ENCODE measurements at regions not wholly inside any gene's neighbourhood (a gene's known extent, or its start where the extent isn't known, plus 50 kb on each side); places are given as distances from the start of the nearest gene placed in this dataset.
"Not testable (repeated sequence)": the region's sequence is repeated elsewhere in the genome, so short reads cannot be mapped to it uniquely, and the experiment has no call there.

GRCh38 chr5:82720213-82721086 lies 356.7 kb downstream of the TMEM167A start:
- Histone ChIP-seq H3K36me3 (no peaks in the 10 kb centered on the region), H3K9me3 (no peaks in the 10 kb centered on the region), H3K27me3 (no peaks in the 10 kb centered on the region), H3K4me1 (peaks cover 0 to 7% (median 2%) of the 10 kb centered on the region in 4 donors), H3K27ac (no peak overlapping the region), H3K4me3 (no peak overlapping the region)
- no peak for DNase-seq
- TF ChIP-seq CTCF (IDR thresholded peaks at IDR 0.05) (no peak), POLR2A (IDR thresholded peaks at IDR 0.05) (no peak), POLR2AphosphoS5 (IDR thresholded peaks at IDR 0.05) (no peak), EP300 (IDR thresholded peaks at IDR 0.05) (no peak)
- no peak for ATAC-seq (ENCODE audit: low FRiP score in 2 of 2)
- 40 to 61% methylated on average over 6 of the region's 6 CpGs for WGBS, 2 donors

DNA sequence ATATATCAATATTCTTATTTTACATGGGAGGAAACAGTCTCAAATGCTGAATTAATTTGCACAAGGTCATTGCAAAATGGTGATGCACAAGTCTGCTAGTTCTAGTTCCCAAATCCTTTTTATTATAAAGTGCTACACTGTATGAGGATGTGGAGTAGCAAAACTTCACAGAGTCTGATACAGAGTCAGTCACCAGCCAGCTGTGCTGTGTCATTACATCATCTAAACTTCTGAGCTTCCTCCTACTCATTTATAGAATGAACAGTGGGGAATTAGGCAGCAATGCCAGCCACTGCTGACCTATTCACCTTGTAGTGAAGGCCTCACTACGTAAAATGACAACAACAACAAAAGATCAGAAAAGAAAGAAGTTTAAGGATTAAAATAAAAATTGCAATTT lies 357.8 kb downstream of the TMEM167A start:
- no peak for DNase-seq
- no peak overlapping the region for H3K4me3 ChIP-seq
- no peaks in the 10 kb centered on the region for H3K27me3 ChIP-seq
- H3K36me3 ChIP-seq = no peaks in the 10 kb centered on the region
- peak in 1 of 2 donors; percentile 81 for ATAC-seq (ENCODE audit: low FRiP score in 2 of 2)
- H3K4me1 ChIP-seq = peaks cover 0 to 7% (median 2%) of the 10 kb centered on the region in 4 donors
- TF ChIP-seq POLR2AphosphoS5 (IDR thresholded peaks at IDR 0.05) (no peak), CTCF (IDR thresholded peaks at IDR 0.05) (no peak), POLR2A (IDR thresholded peaks at IDR 0.05) (no peak), EP300 (IDR thresholded peaks at IDR 0.05) (no peak)
- no peak overlapping the region for H3K27ac ChIP-seq
- 60 to 72% methylated on average over 1 of the region's 1 CpG for WGBS, 2 donors
- H3K9me3 ChIP-seq = no peaks in the 10 kb centered on the region

- Histone ChIP-seq H3K9me3 (no peaks in the 10 kb centered on the region), H3K36me3 (no peaks in the 10 kb centered on the region), H3K27ac (no peak overlapping the region), H3K4me3 (no peak overlapping the region), H3K27me3 (no peaks in the 10 kb centered on the region), H3K4me1 (peaks cover 0 to 7% (median 2%) of the 10 kb centered on the region in 4 donors)
- TF ChIP-seq EP300 (IDR thresholded peaks at IDR 0.05) = no peak
- TF ChIP-seq CTCF (IDR thresholded peaks at IDR 0.05) = no peak
- TF ChIP-seq POLR2AphosphoS5 (IDR thresholded peaks at IDR 0.05) = no peak
- no peak for TF ChIP-seq POLR2A (IDR thresholded peaks at IDR 0.05)
- WGBS, 2 donors = 88 to 89% methylated on average over 2 of the region's 2 CpGs
- ATAC-seq (ENCODE audit: low FRiP score in 2 of 2) = no peak
- DNase-seq = no peak
Measured at GRCh38 chr5:82717738-82718137, 359.5 kb downstream of the TMEM167A start.

GRCh38 chr5:82714732-82715131 lies 362.5 kb downstream of the TMEM167A start:
- H3K9me3 ChIP-seq; H3K36me3 ChIP-seq; ATAC-seq (ENCODE audit: low FRiP score in 2 of 2); H3K4me3 ChIP-seq; H3K4me1 ChIP-seq; H3K27me3 ChIP-seq; H3K27ac ChIP-seq: not testable (repeated sequence)
- WGBS, 2 donors = 96% methylated on average over 19 of the region's 21 CpGs; no CpG with 5 or more reads in 1 of the 2 donors
- peak in 1 of 2 donors; percentile 64 for DNase-seq

- no peak overlapping the region for H3K27ac ChIP-seq
- H3K4me3 ChIP-seq = no peak overlapping the region
- no peaks in the 10 kb centered on the region for H3K27me3 ChIP-seq
- DNase-seq (no peak), ATAC-seq (ENCODE audit: low FRiP score in 2 of 2) (no peak)
- H3K4me1 ChIP-seq = no peaks in the 10 kb centered on the region
- 92 to 95% methylated on average over 2 of the region's 2 CpGs for WGBS, 2 donors
- no peaks in the 10 kb centered on the region for H3K36me3 ChIP-seq
- TF ChIP-seq EP300 (IDR thresholded peaks at IDR 0.05) = no peak
- TF ChIP-seq POLR2AphosphoS5 (IDR thresholded peaks at IDR 0.05) = no peak
- no peak for TF ChIP-seq POLR2A (IDR thresholded peaks at IDR 0.05)
- no peak for TF ChIP-seq CTCF (IDR thresholded peaks at IDR 0.05)
- no peaks in the 10 kb centered on the region for H3K9me3 ChIP-seq
Measured at GRCh38 chr5:82713811-82714210, 363.4 kb downstream of the TMEM167A start.

Measured in upper lobe of left lung (tissue), 6 donors.